ENCODE measurements at regions not wholly inside any gene's neighbourhood (a gene's known extent, or its start where the extent isn't known, plus 50 kb on each side); places are given as distances from the start of the nearest gene placed in this dataset.
A peak's percentile ranks its signal among the peaks of the same experiment; 100 is the strongest.
"Not testable (repeated sequence)": the region's sequence is repeated elsewhere in the genome, so short reads cannot be mapped to it uniquely, and the experiment has no call there.

DNA sequence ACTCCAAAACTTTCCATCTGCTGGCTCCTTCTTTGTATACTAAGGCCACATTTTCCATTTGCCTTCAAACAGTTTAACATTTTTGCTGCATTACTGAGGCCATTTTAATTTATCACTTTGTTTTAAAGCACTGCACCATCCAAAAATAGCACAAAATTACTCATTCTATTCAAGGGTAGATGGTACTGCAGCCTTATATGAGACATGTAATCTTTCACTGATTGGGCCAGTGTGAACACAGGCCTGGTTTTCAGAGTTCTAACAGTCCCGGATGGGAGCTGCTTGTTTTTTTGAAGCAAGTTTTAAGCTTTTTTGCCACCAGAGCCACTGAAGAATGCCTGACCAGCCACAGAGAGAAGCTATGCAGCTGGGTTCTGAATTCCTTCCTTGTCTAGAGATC, 172.3 kb upstream of the TSC22D2 start:
- Mint-ChIP-seq H3K27ac (ENCODE audit: unreplicated experiment) (peak overlapping the region; percentile 91), H3K36me3 (ENCODE audit: low read depth) (no peaks in the 10 kb centered on the region), H3K4me1 (ENCODE audit: low read depth) (peaks cover 66% of the 10 kb centered on the region), H3K9me3 (ENCODE audit: low read depth) (peaks cover 4% of the 10 kb centered on the region), H3K27me3 (ENCODE audit: low read depth) (no peaks in the 10 kb centered on the region), H3K4me3 (ENCODE audit: unreplicated experiment) (no peak overlapping the region)
- TF ChIP-seq, protein P1, sequence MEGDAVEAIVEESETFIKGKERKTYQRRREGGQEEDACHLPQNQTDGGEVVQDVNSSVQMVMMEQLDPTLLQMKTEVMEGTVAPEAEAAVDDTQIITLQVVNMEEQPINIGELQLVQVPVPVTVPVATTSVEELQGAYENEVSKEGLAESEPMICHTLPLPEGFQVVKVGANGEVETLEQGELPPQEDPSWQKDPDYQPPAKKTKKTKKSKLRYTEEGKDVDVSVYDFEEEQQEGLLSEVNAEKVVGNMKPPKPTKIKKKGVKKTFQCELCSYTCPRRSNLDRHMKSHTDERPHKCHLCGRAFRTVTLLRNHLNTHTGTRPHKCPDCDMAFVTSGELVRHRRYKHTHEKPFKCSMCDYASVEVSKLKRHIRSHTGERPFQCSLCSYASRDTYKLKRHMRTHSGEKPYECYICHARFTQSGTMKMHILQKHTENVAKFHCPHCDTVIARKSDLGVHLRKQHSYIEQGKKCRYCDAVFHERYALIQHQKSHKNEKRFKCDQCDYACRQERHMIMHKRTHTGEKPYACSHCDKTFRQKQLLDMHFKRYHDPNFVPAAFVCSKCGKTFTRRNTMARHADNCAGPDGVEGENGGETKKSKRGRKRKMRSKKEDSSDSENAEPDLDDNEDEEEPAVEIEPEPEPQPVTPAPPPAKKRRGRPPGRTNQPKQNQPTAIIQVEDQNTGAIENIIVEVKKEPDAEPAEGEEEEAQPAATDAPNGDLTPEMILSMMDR (IDR thresholded peaks at IDR 0.05): peak; percentile 15
- DNase-seq (ENCODE audit: low spot score): no peak

DNA sequence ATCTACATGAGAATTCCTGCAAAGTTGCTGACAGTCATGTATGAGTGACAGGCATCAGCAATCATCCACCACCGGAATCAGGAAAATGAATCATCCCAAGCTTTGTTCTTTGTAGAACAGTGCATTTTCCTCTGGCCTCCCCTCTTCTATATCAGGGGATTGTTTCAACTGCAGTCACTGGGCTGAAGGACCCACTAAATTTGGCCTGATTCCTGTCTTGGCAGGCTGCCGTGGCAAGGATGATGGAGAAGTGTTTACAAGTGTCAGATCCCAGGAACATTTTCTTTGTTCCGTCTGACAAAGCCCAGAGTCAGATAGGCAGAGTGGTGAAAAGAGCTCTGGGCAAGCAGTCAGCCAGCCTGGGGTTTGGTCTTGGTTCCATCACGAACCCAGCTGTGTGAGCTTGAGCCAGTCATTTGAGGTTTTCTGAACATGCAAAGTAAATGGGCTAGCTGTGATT, 175.1 kb upstream of the TSC22D2 start:
- no peaks in the 10 kb centered on the region for H3K27me3 Mint-ChIP-seq (ENCODE audit: low read depth)
- H3K4me1 Mint-ChIP-seq (ENCODE audit: low read depth): peaks cover 48% of the 10 kb centered on the region
- no peak for DNase-seq (ENCODE audit: low spot score)
- H3K27ac Mint-ChIP-seq (ENCODE audit: unreplicated experiment): peak overlapping the region; percentile 53
- H3K36me3 Mint-ChIP-seq (ENCODE audit: low read depth): no peaks in the 10 kb centered on the region
- H3K4me3 Mint-ChIP-seq (ENCODE audit: unreplicated experiment): no peak overlapping the region
- TF ChIP-seq, protein P1 (IDR thresholded peaks at IDR 0.05): no peak
- peaks cover 3% of the 10 kb centered on the region for H3K9me3 Mint-ChIP-seq (ENCODE audit: low read depth)

- H3K4me1 Mint-ChIP-seq (ENCODE audit: low read depth): peaks cover 23% of the 10 kb centered on the region
- no peak overlapping the region for H3K4me3 Mint-ChIP-seq (ENCODE audit: unreplicated experiment)
- H3K27me3 Mint-ChIP-seq (ENCODE audit: low read depth): no peaks in the 10 kb centered on the region
- no peaks in the 10 kb centered on the region for H3K36me3 Mint-ChIP-seq (ENCODE audit: low read depth)
- no peak overlapping the region for H3K27ac Mint-ChIP-seq (ENCODE audit: unreplicated experiment)
- DNase-seq (ENCODE audit: low spot score): no peak
- TF ChIP-seq, protein P1 (IDR thresholded peaks at IDR 0.05): no peak
- H3K9me3 Mint-ChIP-seq (ENCODE audit: low read depth): no peaks in the 10 kb centered on the region
Measured at GRCh38 chr3:150230037-150230436, 178.1 kb upstream of the TSC22D2 start.

GRCh38 chr3:150228626-150229025, 179.5 kb upstream of the TSC22D2 start:
- H3K36me3 Mint-ChIP-seq (ENCODE audit: low read depth); DNase-seq (ENCODE audit: low spot score); H3K4me3 Mint-ChIP-seq (ENCODE audit: unreplicated experiment); H3K27me3 Mint-ChIP-seq (ENCODE audit: low read depth); H3K9me3 Mint-ChIP-seq (ENCODE audit: low read depth); H3K27ac Mint-ChIP-seq (ENCODE audit: unreplicated experiment): not testable (repeated sequence)
- peaks cover 20% of the 10 kb centered on the region for H3K4me1 Mint-ChIP-seq (ENCODE audit: low read depth)

DNA sequence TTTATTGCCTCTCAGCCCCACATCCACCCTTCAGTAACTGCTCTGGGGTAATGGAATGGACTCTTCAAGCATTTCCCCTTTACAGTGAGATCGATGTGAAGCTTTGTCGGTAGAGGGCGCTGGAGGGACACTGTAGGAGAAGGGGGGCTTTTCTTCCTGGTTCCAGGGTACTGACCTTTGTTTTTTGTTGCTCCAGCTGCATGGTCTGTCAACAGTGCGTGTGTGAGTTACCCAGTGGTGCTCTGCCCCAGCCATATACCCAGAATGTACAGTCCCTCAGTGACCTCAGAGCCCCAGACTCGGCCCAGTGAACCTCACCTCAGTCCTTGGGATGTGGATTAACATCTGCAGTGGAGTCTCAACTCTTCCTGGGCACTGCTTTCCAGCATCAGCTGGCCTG, 180.3 kb upstream of the TSC22D2 start:
- TF ChIP-seq, protein P1 (IDR thresholded peaks at IDR 0.05): peak; percentile 93
- Mint-ChIP-seq H3K27me3 (ENCODE audit: low read depth) (no peaks in the 10 kb centered on the region), H3K4me3 (ENCODE audit: unreplicated experiment) (no peak overlapping the region), H3K4me1 (ENCODE audit: low read depth) (peaks cover 16% of the 10 kb centered on the region), H3K27ac (ENCODE audit: unreplicated experiment) (no peak overlapping the region), H3K9me3 (ENCODE audit: low read depth) (no peaks in the 10 kb centered on the region), H3K36me3 (ENCODE audit: low read depth) (no peaks in the 10 kb centered on the region)
- DNase-seq (ENCODE audit: low spot score): no peak

- no peak for DNase-seq (ENCODE audit: low spot score)
- TF ChIP-seq, protein P1 (IDR thresholded peaks at IDR 0.05): no peak
Measured at GRCh38 chr3:150225986-150226385, 182.1 kb upstream of the TSC22D2 start.

More at GRCh38 chr3:150225986-150226385, 182.1 kb upstream of the TSC22D2 start:
- H3K4me3 Mint-ChIP-seq (ENCODE audit: unreplicated experiment): no peak overlapping the region
- no peaks in the 10 kb centered on the region for H3K9me3 Mint-ChIP-seq (ENCODE audit: low read depth)
- peaks cover 29% of the 10 kb centered on the region for H3K4me1 Mint-ChIP-seq (ENCODE audit: low read depth)
- H3K36me3 Mint-ChIP-seq (ENCODE audit: low read depth): no peaks in the 10 kb centered on the region
- H3K27ac Mint-ChIP-seq (ENCODE audit: unreplicated experiment): no peak overlapping the region
- H3K27me3 Mint-ChIP-seq (ENCODE audit: low read depth): no peaks in the 10 kb centered on the region

Data from chondrocyte (in vitro differentiated cells).